ENCODE measurements at regions not wholly inside any gene's neighbourhood (a gene's known extent, or its start where the extent isn't known, plus 50 kb on each side); places are given as distances from the start of the nearest gene placed in this dataset.

GRCh38 chr12:47507221-47507620, 198.6 kb downstream of the RPAP3 start:
- no peak for TF ChIP-seq CTCF (IDR thresholded peaks at IDR 0.05)
- no peak for TF ChIP-seq POLR2AphosphoS5 (IDR thresholded peaks at IDR 0.05; ENCODE audit: insufficient read depth in 1 of 2, low read depth in 1 of 2)

All from vagina (tissue), 2 donors.